IPS-20b (cell line): ENCODE measurements at regions not wholly inside any gene's neighbourhood (a gene's known extent, or its start where the extent isn't known, plus 50 kb on each side); places are given as distances from the start of the nearest gene placed in this dataset.

Experiments used
- H3K27ac ChIP-seq: one replicate; pipeline ENCODE4 v1.5.1; 2013; ENCODE audit warnings: low read length
- H3K27me3 ChIP-seq: 2 replicates; pipeline ENCODE4 v1.6.1; 2013; ENCODE audit warnings: mild to moderate bottlenecking, low read length, inconsistent platforms; ENCODE audit not compliant: insufficient read depth
- H3K36me3 ChIP-seq: 2 replicates; pipeline ENCODE4 v1.6.1; 2013; ENCODE audit warnings: low read depth, mild to moderate bottlenecking, inconsistent platforms, low read length, moderate library complexity; ENCODE audit not compliant: insufficient read depth
- H3K4me1 ChIP-seq: 2 replicates; pipeline ENCODE4 v1.6.1; 2013; ENCODE audit warnings: mild to moderate bottlenecking, control low read depth, inconsistent platforms, low read length, moderate library complexity; ENCODE audit not compliant: insufficient read depth
- H3K4me3 ChIP-seq: 2 replicates; pipeline ENCODE4 v1.5.1; 2013; ENCODE audit warnings: mild to moderate bottlenecking, low read length, inconsistent platforms
- H3K9ac ChIP-seq: 2 replicates; pipeline ENCODE4 v1.6.1; 2013; ENCODE audit warnings: low read depth, mild to moderate bottlenecking, inconsistent platforms, low read length, moderate library complexity
- H3K9me3 ChIP-seq: 2 replicates; pipeline ENCODE4 v1.6.1; 2013; ENCODE audit warnings: mild to moderate bottlenecking, low read depth, low read length, inconsistent platforms; ENCODE audit not compliant: insufficient read depth

DNA sequence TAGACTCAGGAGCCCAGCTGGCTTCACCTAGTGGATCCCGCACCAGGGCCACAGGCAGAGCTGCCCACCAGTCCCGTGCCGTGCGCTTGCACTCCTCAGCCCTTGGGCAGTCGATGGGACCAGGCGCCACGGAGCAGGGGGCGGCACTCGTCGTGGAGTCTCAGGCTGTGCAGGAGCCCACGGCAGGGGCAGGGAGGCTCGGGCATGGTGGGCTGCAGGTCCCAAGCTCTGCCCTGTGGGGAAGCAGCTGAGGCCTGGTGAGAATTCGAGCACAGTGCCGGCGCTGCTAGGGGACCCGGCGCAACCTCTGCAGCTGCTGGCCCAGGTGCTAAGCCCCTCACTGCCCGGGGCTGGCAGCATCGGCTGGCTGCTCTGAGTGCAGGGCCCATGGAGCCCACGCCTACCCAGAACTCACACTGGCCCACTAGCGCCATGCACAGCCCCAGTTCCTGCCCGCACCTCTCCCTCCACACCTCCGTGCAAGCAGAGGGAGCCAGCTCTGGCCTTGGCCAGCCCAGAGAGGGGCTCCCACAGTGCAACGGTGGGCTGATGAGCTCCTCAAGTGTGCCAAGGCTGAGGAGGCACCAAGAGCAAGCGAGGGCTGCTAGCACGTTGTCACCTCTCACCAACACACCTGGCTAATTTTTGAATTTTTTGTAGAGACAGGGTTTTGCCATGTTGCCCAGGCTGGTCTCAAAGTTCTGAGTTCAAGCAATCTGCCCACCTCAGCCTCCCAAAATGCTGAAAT, 116.1 kb downstream of the SPTSSA start:
- no peaks in the 10 kb centered on the region for H3K27me3 ChIP-seq
- no peak overlapping the region for H3K4me3 ChIP-seq
- no peak overlapping the region for H3K9ac ChIP-seq
- H3K36me3 ChIP-seq, result no peaks in the 10 kb centered on the region
- no peaks in the 10 kb centered on the region for H3K4me1 ChIP-seq
- H3K27ac ChIP-seq, result no peak overlapping the region
- H3K9me3 ChIP-seq, result no peaks in the 10 kb centered on the region

GRCh38 chr14:34344318-34344717, 117.7 kb downstream of the SPTSSA start:
- Histone ChIP-seq H3K27me3 (no peaks in the 10 kb centered on the region), H3K4me3 (no peak overlapping the region), H3K27ac (no peak overlapping the region), H3K9me3 (no peaks in the 10 kb centered on the region), H3K9ac (no peak overlapping the region), H3K36me3 (no peaks in the 10 kb centered on the region), H3K4me1 (no peaks in the 10 kb centered on the region)

DNA sequence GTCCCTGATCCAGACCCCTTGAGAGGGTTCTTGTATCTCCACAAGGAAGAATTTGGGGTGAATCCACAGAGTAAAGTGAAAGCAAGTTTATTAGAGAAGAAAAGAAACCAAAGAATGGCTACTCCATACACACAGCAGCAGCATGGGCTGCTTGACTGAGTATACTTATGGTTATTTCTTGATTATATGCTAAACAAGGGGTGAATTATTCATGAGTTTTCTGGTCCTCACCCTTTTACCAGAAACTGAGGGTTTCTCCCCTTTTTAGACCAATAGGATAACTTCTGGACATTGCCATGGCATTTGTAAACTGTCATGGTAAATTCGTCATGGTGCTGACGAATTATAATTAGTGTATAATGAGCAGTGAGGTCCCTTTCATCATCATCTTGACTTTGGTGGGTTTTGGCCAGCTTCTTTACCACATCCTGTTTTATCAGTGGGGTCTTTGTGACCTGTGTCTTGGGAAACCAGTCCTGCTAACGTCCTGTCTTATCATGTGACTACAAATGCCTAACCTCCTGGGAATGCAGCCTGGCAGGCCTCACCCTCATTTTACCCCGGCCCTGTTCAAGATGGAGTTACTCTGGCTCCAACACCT, 121.9 kb downstream of the SPTSSA start:
- H3K9ac ChIP-seq, result no peak overlapping the region
- H3K4me3 ChIP-seq, result no peak overlapping the region
- no peaks in the 10 kb centered on the region for H3K9me3 ChIP-seq
- H3K27me3 ChIP-seq, result no peaks in the 10 kb centered on the region
- H3K4me1 ChIP-seq, result no peaks in the 10 kb centered on the region
- H3K36me3 ChIP-seq, result no peaks in the 10 kb centered on the region
- H3K27ac ChIP-seq, result no peak overlapping the region

DNA sequence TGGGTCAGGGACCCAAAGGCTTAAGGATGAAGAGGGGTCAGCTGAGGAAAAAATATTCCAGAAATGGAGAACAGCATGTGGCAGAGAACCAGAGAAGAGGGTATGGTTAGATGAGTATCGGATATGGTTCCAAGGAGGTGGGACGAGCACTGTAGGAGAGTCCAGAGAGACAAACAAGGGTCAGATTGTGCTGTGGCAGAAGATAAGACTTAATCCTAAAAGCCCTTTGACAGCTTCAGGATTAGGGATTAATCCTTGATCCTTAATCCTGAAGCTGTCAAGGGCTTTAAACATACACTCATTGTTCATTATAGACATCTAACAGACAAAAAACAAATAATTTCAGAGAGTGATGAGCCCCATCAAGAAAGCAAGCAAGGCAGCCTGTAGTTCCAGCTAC, 124.0 kb downstream of the SPTSSA start:
- Histone ChIP-seq H3K27me3 (no peaks in the 10 kb centered on the region), H3K9me3 (no peaks in the 10 kb centered on the region), H3K4me1 (no peaks in the 10 kb centered on the region), H3K27ac (no peak overlapping the region), H3K4me3 (no peak overlapping the region), H3K36me3 (no peaks in the 10 kb centered on the region), H3K9ac (no peak overlapping the region)

GRCh38 chr14:34336501-34336900, 125.5 kb downstream of the SPTSSA start:
- Histone ChIP-seq H3K27ac (no peak overlapping the region), H3K4me3 (no peak overlapping the region), H3K27me3 (no peaks in the 10 kb centered on the region), H3K36me3 (no peaks in the 10 kb centered on the region), H3K4me1 (peaks cover 8% of the 10 kb centered on the region; the same call in 1 of the 2 replicates), H3K9me3 (no peaks in the 10 kb centered on the region), H3K9ac (no peak overlapping the region)

- H3K9ac ChIP-seq, result no peak overlapping the region
- peaks cover 8% of the 10 kb centered on the region; the same call in 1 of the 2 replicates for H3K4me1 ChIP-seq
- no peaks in the 10 kb centered on the region for H3K27me3 ChIP-seq
- no peaks in the 10 kb centered on the region for H3K9me3 ChIP-seq
- no peak overlapping the region for H3K4me3 ChIP-seq
- no peak overlapping the region for H3K27ac ChIP-seq
- no peaks in the 10 kb centered on the region for H3K36me3 ChIP-seq
Observed at GRCh38 chr14:34335968-34336367, 126.1 kb downstream of the SPTSSA start.

DNA sequence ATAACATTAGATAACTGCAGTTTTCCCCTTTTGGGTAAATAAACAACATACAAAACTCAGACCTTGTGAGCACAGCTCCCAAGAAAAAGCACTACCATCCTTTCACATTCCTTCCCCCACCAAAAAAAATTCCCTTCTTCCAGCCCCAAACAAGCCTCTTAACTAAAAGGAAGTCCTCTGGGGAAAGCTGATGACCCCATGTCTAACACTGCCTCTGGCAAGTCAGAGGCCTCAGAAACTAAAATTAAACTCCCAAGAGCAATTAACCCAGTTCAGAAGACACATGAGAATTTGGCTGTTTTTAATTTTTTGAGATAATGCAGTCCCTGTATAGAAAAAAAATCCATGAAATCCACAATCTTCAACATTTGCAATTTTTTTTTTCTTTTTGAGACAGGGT, 127.7 kb downstream of the SPTSSA start:
- Histone ChIP-seq H3K9ac (no peak overlapping the region), H3K36me3 (no peaks in the 10 kb centered on the region), H3K4me3 (no peak overlapping the region), H3K27me3 (no peaks in the 10 kb centered on the region), H3K9me3 (no peaks in the 10 kb centered on the region), H3K4me1 (peaks cover 8% of the 10 kb centered on the region; the same call in 1 of the 2 replicates), H3K27ac (no peak overlapping the region)

DNA sequence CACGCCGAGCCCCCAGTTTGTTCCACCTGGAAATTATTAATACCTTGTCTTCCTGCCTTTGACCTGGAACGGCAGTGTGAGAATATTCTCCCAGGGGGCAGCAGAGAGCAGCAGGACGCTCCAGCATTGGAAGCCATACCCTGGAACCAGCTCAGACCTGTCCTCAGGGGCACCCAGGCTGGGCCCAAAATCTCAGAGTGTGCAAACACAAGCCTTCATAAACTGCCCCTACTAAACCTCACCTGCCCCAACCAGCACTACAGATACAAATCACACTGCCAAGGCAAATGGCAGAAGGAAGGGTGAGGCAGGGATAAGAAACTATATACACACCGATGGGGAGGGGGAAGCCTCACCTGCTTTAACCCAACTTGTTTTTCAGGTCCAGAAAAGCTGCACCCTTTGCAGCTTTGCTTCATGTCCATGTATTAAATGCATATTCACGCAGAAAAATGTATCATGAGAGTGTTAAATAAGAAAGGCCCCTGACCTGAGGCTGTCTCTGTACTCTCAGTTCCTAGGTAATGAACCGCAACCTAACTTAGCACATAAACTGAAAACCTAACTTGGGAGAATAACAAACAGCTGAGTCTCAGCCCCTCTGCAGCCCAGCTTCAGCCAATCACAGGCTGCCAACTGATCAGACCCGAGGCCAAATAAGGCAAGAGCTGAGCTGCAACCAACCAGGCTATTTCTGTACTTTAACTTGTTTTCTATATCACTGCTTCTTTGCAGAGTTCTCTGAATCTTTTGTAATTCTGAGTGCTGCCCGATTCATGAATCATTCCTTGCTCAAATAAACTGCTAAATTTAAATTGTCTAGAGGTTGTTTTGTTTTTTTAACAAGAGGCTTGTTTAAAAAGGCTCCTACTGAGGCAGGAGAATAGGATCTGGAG, 130.1 kb downstream of the SPTSSA start:
- H3K4me3 ChIP-seq, result no peak overlapping the region
- peak overlapping the region; percentile 79; the same call in 1 of the 2 replicates for H3K9ac ChIP-seq
- no peaks in the 10 kb centered on the region for H3K36me3 ChIP-seq
- H3K9me3 ChIP-seq, result no peaks in the 10 kb centered on the region
- H3K27ac ChIP-seq, result peak overlapping the region; percentile 79
- peaks cover 8% of the 10 kb centered on the region; the same call in 1 of the 2 replicates for H3K4me1 ChIP-seq
- no peaks in the 10 kb centered on the region for H3K27me3 ChIP-seq

DNA sequence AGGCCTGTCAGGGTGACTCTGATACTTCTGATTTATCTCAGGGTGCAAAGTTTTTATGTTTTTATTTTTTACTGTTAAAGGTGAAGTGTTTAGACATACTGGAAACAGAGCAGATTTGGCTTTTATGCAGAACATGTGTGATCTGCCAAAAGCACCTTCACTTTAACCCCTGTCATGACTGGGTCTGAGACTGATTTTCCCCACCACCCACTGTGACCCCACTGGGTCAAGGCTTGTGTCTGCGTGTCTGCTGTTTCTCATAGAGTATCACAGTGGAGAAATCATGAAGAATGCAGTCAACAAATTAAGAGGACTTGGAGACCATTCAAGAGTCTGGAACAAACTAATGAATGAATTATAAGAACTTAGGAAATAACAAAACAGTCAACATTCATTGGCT, 131.2 kb downstream of the SPTSSA start:
- Histone ChIP-seq H3K36me3 (no peaks in the 10 kb centered on the region), H3K9me3 (no peaks in the 10 kb centered on the region), H3K27me3 (no peaks in the 10 kb centered on the region), H3K4me3 (no peak overlapping the region), H3K27ac (no peak overlapping the region), H3K4me1 (peaks cover 8% of the 10 kb centered on the region; the same call in 1 of the 2 replicates), H3K9ac (no peak overlapping the region)

DNA sequence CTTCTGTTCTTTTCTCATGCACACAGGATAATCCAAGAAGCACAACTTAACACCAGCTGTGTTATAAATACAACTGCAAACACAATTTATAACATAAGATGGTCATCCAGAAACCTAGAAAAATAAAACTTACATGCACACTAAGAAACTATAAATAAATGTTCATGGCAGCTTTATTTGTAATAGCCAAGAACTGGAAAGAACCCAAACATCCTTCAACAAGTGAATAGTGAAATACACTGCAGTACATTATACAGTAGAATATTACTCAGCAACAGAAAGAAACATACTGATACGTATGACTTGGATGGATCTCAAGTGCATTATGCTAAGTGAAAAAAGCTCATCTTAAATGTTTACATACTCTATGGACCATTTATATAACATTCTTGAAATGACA, 132.7 kb downstream of the SPTSSA start:
- no peak overlapping the region for H3K27ac ChIP-seq
- no peaks in the 10 kb centered on the region for H3K36me3 ChIP-seq
- H3K9ac ChIP-seq, result no peak overlapping the region
- no peaks in the 10 kb centered on the region for H3K9me3 ChIP-seq
- H3K4me3 ChIP-seq, result no peak overlapping the region
- H3K27me3 ChIP-seq, result no peaks in the 10 kb centered on the region
- H3K4me1 ChIP-seq, result peaks cover 8% of the 10 kb centered on the region; the same call in 1 of the 2 replicates

DNA sequence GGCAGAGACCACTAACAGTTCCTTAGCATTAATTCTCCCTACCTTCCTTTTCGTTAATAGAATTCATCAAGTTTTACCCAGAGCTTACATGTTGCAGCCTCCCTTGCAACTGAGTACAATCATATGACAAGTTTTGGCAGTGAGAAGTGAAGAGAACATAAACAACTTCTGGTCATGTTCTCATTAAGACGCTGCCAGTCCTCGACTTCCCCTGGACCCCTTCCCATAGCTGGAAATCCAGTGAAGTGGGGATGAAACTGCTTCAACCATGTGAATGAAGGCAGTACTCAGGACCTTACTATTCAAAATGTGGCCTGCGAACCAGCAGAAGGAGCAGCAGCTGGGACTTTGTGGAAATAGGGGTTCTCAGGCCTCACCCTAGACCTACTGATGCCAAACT, 133.9 kb downstream of the SPTSSA start:
- Histone ChIP-seq H3K9me3 (no peaks in the 10 kb centered on the region), H3K27ac (no peak overlapping the region), H3K4me3 (no peak overlapping the region), H3K27me3 (no peaks in the 10 kb centered on the region), H3K9ac (no peak overlapping the region), H3K36me3 (no peaks in the 10 kb centered on the region), H3K4me1 (peaks cover 8% of the 10 kb centered on the region; the same call in 1 of the 2 replicates)
